Sigmoid colon (tissue), 6 donors: ENCODE measurements at regions not wholly inside any gene's neighbourhood (a gene's known extent, or its start where the extent isn't known, plus 50 kb on each side); places are given as distances from the start of the nearest gene placed in this dataset.

Experiments used
- DNase-seq: peaks from one replicate; pipeline ENCODE4 v3.0.0-alpha.2; 2019
- H3K27ac ChIP-seq, 4 donors: fragments of 200-600 bp; sonication (generic); one replicate each; pipeline ENCODE4 v1.5.1; 2016 to 2019; ENCODE audit warnings: mild to moderate bottlenecking in 1 of 4
- H3K27me3 ChIP-seq, 3 donors: fragments of 200-600 bp; sonication (generic); one replicate each; pipeline ENCODE4 v1.5.1; 2019; ENCODE audit warnings: mild to moderate bottlenecking in 1 of 3
- H3K36me3 ChIP-seq, 4 donors: fragments of 200-600 bp; sonication (generic); one replicate each; pipeline ENCODE4 v1.5.1; 2016 to 2019
- H3K4me1 ChIP-seq, 4 donors: fragments of 200-600 bp; sonication (generic); one replicate each; pipeline ENCODE4 v1.5.1; 2017 to 2019
- H3K4me3 ChIP-seq, 4 donors: fragments of 200-600 bp; sonication (generic); one replicate each; pipeline ENCODE4 v1.5.1; 2017 to 2019; ENCODE audit warnings: mild to moderate bottlenecking in 2 of 4, moderate library complexity in 1 of 4
- H3K9me3 ChIP-seq, 4 donors: fragments of 200-600 bp in 3 of 4; sonication (generic) in 3 of 4; one replicate each; pipeline versions ENCODE4 v1.5.1 to v1.6.1; 2013 to 2019
- EP300 ChIP-seq, 4 donors: sonication (generic); formaldehyde crosslinking; IDR thresholded peaks; one replicate each; pipeline ENCODE4 v1.6.1; 2017; ENCODE audit warnings: antibody characterized with exemption in 4 of 4
- POLR2A ChIP-seq, 2 donors: fragments of 450-650 bp; IDR thresholded peaks; one replicate each; pipeline ENCODE4 v1.6.1; 2016; ENCODE audit warnings: antibody characterized with exemption in 2 of 2, mild to moderate bottlenecking in 2 of 2, moderate library complexity in 2 of 2
- POLR2AphosphoS5 ChIP-seq, 4 donors: sonication (generic); formaldehyde crosslinking; IDR thresholded peaks; one replicate each; pipeline ENCODE4 v1.6.1; 2017; ENCODE audit warnings: antibody characterized with exemption in 4 of 4
- WGBS, 2 donors: extraction: QIAGEN DNeasy Blood & Tissue Kit; methylation state at CpG; one replicate each; pipeline ENCODE4 v1.1.7; 2013; 5-methylcytosine and 5-hydroxymethylcytosine counted together
- intact Hi-C: fragments of 100-400 bp; cut with DNase I; formaldehyde crosslinking; loops from one replicate; pipeline ENCODE4 v1.15.1; 2023
- TF ChIP-seq, protein P1 (sequence below), 4 experiments: fragments of 450-650 bp in 3 of 4; fragments of 200-600 bp in 1 of 4; IDR thresholded peaks; one replicate each; pipeline ENCODE4 v1.5.1; 2016 to 2019; ENCODE audit warnings: antibody characterized with exemption in 4 of 4, mild to moderate bottlenecking in 3 of 4, moderate library complexity in 2 of 4
- donor health status: healthy with polysubstance abuse.
- donor health status: healthy.

DNA sequence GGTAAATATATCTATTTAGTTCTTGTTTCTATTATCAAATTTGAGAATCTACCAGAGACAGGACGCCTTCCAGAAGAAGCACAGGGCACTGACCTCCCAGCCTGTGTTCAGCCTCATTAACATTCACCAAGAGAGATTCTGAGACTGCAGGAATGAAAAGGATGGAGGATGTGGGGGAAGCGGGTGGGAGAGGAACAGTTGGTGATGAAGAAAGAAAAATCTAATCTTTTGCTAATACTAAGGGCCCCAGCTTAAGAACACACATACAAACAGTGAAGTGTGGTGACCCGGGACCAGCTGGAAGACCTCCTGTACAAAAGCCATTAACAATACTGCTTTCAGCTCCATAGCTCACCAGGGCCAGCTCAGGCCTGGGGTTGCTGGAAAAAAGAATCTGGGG is 160.5 kb downstream of the NUAK1 start:
- no peak for DNase-seq
- no peak overlapping the region for H3K4me3 ChIP-seq
- H3K27me3 ChIP-seq = no peaks in the 10 kb centered on the region
- H3K36me3 ChIP-seq = no peaks in the 10 kb centered on the region
- no peaks in the 10 kb centered on the region for H3K9me3 ChIP-seq
- no peak overlapping the region for H3K27ac ChIP-seq
- TF ChIP-seq POLR2AphosphoS5 (IDR thresholded peaks at IDR 0.05) = no peak
- TF ChIP-seq EP300 (IDR thresholded peaks at IDR 0.05) = no peak
- TF ChIP-seq, protein P1, sequence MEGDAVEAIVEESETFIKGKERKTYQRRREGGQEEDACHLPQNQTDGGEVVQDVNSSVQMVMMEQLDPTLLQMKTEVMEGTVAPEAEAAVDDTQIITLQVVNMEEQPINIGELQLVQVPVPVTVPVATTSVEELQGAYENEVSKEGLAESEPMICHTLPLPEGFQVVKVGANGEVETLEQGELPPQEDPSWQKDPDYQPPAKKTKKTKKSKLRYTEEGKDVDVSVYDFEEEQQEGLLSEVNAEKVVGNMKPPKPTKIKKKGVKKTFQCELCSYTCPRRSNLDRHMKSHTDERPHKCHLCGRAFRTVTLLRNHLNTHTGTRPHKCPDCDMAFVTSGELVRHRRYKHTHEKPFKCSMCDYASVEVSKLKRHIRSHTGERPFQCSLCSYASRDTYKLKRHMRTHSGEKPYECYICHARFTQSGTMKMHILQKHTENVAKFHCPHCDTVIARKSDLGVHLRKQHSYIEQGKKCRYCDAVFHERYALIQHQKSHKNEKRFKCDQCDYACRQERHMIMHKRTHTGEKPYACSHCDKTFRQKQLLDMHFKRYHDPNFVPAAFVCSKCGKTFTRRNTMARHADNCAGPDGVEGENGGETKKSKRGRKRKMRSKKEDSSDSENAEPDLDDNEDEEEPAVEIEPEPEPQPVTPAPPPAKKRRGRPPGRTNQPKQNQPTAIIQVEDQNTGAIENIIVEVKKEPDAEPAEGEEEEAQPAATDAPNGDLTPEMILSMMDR (IDR thresholded peaks at IDR 0.05) = no peak
- TF ChIP-seq POLR2A (IDR thresholded peaks at IDR 0.05) = no peak
- 75 to 76% methylated on average over 3 of the region's 3 CpGs for WGBS, 2 donors
- intact Hi-C loops = no loop called here
- H3K4me1 ChIP-seq = no peaks in the 10 kb centered on the region

DNA sequence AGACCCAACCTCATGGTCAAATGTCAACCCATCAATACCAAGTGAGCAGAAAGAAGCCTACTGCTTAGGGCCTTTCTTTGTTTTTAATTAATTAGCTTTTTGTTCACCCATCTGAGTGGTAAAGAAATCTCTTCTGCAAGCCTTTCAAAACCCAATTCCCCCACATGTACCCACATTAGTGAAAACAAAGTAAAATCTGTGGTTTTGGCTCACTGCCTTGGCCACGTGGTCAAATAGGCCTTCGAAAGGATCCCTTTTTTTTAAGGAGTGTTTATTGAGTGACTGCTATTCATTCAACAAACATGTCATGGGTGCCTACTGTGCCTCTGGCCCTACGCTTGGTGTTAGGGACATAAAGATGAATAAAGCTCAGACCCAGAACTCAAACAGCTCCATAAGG is 160.1 kb downstream of the NUAK1 start:
- no peak overlapping the region for H3K27ac ChIP-seq
- no peaks in the 10 kb centered on the region for H3K9me3 ChIP-seq
- no peak for DNase-seq
- TF ChIP-seq, protein P1 (IDR thresholded peaks at IDR 0.05) = no peak
- TF ChIP-seq EP300 (IDR thresholded peaks at IDR 0.05) (no peak), POLR2AphosphoS5 (IDR thresholded peaks at IDR 0.05) (no peak), POLR2A (IDR thresholded peaks at IDR 0.05) (no peak)
- H3K4me1 ChIP-seq = no peaks in the 10 kb centered on the region
- no peaks in the 10 kb centered on the region for H3K36me3 ChIP-seq
- intact Hi-C loops = no loop called here
- no peak overlapping the region for H3K4me3 ChIP-seq
- 49 to 51% methylated on average over 3 of the region's 3 CpGs for WGBS, 2 donors
- no peaks in the 10 kb centered on the region for H3K27me3 ChIP-seq

DNA sequence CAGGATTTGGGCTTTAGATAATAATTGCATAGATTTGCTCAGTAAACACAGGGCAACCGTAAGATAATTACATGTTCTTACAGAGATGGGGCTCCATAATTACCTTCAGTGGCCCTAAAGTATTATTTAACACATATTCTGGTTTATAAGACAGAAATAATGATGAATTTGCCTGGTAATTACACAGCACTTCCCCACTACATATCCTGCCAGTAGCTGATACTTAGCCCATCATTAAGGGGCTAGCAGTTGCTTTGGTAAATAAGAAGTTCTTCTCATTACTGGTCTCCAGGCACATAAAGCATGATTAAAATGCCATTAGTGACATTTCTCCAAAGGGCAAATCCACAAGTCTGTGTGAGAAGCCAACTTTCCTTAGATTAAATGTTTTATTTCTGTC is 158.7 kb downstream of the NUAK1 start:
- no peak overlapping the region for H3K27ac ChIP-seq
- 72 to 86% methylated on average over 1 of the region's 1 CpG for WGBS, 2 donors
- no peak overlapping the region for H3K4me3 ChIP-seq
- TF ChIP-seq, protein P1 (IDR thresholded peaks at IDR 0.05) = no peak
- TF ChIP-seq EP300 (IDR thresholded peaks at IDR 0.05) (no peak), POLR2AphosphoS5 (IDR thresholded peaks at IDR 0.05) (no peak), POLR2A (IDR thresholded peaks at IDR 0.05) (no peak)
- intact Hi-C loops = no loop called here
- no peaks in the 10 kb centered on the region for H3K4me1 ChIP-seq
- H3K36me3 ChIP-seq = no peaks in the 10 kb centered on the region
- no peak for DNase-seq
- no peaks in the 10 kb centered on the region for H3K9me3 ChIP-seq
- no peaks in the 10 kb centered on the region for H3K27me3 ChIP-seq

DNA sequence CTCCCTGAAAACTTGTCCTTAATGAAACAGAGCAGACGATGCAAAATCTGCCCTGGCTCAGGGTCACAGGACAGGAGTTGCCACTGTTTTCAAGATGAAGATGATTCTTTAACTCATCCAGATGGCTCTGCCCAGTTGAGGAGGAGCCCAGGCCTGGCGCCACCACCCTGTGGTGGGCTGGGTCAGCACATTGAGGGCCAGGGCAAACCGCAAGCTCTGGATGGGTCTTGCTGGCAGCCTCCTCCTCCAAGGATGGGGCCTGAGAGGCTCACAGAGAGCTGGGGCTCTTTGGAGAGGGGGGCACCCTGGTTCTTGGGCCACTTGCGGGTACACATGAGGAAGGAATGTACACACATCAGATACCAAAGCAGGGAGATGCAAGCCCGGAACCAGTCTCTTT is 158.2 kb downstream of the NUAK1 start:
- no peak for TF ChIP-seq POLR2AphosphoS5 (IDR thresholded peaks at IDR 0.05)
- no peak for TF ChIP-seq POLR2A (IDR thresholded peaks at IDR 0.05)
- no peak for TF ChIP-seq EP300 (IDR thresholded peaks at IDR 0.05)
- TF ChIP-seq, protein P1 (IDR thresholded peaks at IDR 0.05) = no peak
- H3K4me3 ChIP-seq = no peak overlapping the region
- 84 to 93% methylated on average over 5 of the region's 5 CpGs for WGBS, 2 donors
- H3K4me1 ChIP-seq = no peaks in the 10 kb centered on the region
- no peak for DNase-seq
- H3K27me3 ChIP-seq = no peaks in the 10 kb centered on the region
- no peak overlapping the region for H3K27ac ChIP-seq
- no peaks in the 10 kb centered on the region for H3K9me3 ChIP-seq
- intact Hi-C loops = no loop called here
- no peaks in the 10 kb centered on the region for H3K36me3 ChIP-seq

DNA sequence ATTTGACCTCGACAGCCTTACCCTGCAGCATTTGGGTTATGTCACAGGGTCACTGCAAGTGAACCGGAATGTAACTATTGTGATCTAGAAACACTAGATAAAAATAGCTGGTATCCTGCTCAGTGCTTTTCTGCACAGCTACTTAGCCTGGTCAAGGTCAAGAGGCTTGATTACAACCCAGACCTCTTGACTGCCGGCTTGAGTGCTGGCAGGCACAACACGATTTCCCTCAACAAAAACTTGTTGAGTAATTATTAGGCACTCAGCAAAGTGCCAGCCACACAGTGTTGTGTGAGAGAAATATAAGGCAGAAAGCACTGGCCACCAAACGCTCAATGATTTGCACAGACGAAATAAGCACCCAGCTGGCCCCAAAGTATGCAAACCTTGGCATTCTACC is 156.7 kb downstream of the NUAK1 start:
- no peaks in the 10 kb centered on the region for H3K36me3 ChIP-seq

More for the DNA sequence above, 156.7 kb downstream of the NUAK1 start:
- H3K27ac ChIP-seq = no peak overlapping the region
- H3K27me3 ChIP-seq = no peaks in the 10 kb centered on the region
- no peaks in the 10 kb centered on the region for H3K9me3 ChIP-seq
- TF ChIP-seq EP300 (IDR thresholded peaks at IDR 0.05) (no peak), POLR2A (IDR thresholded peaks at IDR 0.05) (no peak), POLR2AphosphoS5 (IDR thresholded peaks at IDR 0.05) (no peak)
- TF ChIP-seq, protein P1 (IDR thresholded peaks at IDR 0.05) = no peak
- 67 to 74% methylated on average over 6 of the region's 6 CpGs for WGBS, 2 donors
- intact Hi-C loops = no loop called here
- no peak for DNase-seq
- no peak overlapping the region for H3K4me3 ChIP-seq
- no peaks in the 10 kb centered on the region for H3K4me1 ChIP-seq
